LoVo (cell line): ENCODE measurements at regions not wholly inside any gene's neighbourhood (a gene's known extent, or its start where the extent isn't known, plus 50 kb on each side); places are given as distances from the start of the nearest gene placed in this dataset.
"Not testable (repeated sequence)": the region's sequence is repeated elsewhere in the genome, so short reads cannot be mapped to it uniquely, and the experiment has no call there.

Experiments
- DNase-seq: peaks from one replicate; pipeline ENCODE4 v3.0.0-alpha.2; 2016; ENCODE audit warnings: low spot score

DNA sequence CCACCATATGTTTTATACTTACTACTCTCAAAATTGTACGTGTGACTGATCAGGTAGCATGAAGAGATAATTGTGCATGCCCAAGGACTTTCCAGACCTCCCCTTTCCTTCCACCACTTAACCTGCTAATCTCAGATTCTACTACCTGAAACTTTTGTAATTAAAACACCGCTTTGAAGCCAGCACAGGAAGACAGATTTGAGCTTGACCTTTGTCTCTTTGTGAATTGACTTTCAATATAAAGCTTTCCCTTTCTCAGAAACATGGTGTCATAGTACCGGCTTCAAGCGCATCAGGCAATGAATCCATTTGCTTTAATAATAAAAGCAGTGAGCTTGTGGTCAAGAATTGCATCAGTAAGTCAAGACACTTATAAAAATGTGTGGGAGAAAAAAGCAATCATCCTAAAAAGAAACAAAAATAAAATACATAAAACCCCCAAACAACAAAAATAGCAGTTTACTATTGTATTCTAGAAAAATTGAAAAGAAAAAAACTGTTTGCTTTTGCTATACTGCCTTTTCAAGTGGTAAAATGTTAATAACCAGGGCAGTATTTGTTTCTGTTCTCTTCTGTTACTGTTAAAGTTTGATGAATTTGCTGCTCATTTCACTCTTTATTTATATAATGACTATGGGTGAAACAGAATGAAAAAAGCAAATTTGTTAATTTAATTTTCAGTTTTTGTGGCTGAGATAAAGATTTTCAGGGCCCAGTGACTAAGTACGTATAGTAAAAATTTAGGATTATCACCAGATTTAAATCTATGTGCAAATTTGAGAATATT is 2075.3 kb downstream of the PCDH9 start:
- DNase-seq = no peak

DNA sequence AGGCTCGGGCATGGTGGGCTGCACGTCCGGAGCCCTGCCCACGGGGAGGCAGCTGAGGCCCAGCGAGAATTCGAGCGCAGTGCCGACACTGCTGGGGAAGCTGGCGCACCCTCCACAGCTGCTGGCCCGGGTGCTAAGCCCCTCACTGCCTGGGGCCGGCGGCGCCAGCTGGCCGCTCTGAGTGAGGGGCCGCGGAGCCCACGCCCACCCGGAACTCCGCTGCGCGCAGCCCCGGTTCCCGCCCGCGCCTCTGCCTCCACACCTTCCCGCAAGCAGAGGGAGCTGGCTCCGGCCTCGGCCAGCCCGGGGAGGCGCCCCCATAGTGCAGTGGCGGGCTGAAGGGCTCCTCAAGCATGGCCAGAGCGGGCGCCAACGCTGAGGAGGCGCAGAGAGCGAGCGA is 2080.4 kb downstream of the PCDH9 start:
- DNase-seq = no peak

DNA sequence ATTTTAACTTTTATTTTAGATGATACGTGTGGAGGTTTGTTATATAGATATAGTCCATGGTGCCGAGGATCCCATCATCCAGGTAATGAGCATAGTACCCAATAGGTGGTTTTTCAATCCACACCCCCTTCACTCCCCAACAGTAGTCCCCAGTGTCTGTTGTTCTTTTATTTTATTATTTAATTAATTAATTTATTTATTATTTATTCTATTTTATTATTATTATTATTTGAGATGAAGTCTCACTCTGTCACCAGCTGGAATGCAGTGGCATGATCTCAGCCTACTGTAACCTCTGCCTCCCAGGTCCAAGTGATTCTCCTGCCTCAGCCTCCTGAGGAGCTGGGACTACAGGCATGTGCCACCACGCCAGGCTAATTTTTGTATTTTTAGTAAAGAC is 2086.2 kb downstream of the PCDH9 start:
- DNase-seq = no peak

DNA sequence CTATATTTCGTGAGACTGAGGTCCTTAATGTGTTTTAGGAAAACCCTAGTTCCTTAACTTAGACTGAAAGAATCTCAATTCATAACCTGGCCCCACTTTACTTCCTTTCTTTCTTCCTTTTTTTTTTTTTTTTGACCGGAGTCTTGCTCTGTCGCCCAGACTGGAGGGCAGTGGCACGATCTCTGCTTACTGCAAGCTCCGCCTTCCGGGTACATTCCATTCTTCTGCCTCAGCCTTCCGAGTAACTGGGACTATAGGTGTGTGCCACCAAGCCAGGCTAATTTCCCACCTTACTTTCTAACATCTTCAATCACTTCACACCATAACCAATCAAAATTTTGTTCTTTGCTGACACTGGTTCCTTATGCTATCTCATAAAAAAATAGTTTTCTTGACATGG is 2097.0 kb downstream of the PCDH9 start:
- no peak for DNase-seq

DNA sequence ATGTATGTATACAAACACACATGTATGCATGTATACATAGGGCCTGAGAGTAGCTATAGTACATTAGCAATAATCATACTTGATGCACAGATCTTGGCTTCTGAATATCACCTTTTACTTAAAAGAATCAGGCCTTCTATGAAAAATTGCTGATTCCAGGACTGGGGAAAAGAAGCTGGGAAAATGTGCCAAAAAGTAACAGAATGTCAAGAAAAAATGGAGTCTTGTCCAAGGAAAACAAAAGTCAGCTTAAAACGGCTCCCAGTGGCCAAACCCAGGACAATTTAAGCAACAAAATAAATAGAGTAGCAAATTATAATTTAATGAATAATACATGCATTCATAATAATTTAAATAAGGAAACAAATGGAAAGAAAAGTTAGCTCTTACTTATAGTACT is 2104.9 kb downstream of the PCDH9 start:
- DNase-seq = no peak

DNA sequence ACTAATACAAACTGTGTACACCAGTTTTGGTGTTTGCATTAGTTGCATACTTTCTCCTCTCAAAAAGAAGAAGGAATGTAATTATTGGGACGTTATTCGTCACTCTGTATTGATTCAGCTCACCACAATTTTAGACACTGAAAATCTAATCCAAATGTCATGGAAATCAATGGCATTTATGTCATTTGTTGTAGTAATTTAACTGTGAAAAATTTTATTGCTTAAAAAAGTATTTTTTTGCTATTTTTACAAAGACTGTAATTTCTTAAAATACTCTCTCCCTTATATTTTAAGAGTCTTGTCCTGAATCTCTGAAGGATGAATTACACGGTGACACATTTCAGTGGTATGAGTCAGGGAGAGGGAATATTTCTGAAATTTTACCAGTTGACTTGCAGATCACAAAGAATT is 2117.6 kb downstream of the PCDH9 start:
- DNase-seq = no peak

DNA sequence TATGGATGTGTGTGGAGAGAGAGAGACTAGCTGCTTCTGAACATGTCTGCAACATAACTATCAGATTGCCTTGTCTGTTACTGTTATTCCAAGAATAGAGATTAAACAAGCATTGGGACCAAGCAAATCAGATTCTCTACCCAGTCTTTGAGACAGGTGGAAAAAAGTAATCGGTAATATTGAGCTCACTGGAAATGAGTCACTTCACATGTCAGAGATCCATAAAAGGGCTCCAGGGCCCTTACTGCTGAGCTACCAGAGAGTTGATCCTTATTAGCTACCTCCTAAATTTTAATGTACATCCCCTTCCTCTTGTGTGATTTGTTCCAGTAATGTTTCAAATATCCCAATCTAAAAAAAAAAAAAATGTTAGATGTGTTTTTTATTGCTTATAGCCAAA is 2118.0 kb downstream of the PCDH9 start:
- no peak for DNase-seq

DNA sequence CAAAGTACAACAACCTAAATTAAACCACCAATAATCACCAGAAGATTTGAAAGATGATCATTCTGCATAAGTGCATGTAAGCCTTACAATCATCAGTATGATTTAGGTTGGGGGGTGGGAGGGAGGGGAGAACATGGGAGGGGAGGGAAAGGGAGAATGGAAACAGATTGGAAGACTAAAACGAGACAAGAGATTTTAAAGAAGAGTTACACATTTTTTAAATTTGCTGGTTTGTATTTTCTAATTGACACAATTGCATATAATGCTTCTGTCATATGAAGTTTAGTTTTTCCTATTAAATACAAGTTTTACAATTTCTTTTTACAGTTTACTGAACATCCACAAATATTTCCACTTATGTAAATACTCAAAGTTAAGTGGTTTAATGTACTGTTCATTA is 2118.9 kb downstream of the PCDH9 start:
- DNase-seq = no peak

DNA sequence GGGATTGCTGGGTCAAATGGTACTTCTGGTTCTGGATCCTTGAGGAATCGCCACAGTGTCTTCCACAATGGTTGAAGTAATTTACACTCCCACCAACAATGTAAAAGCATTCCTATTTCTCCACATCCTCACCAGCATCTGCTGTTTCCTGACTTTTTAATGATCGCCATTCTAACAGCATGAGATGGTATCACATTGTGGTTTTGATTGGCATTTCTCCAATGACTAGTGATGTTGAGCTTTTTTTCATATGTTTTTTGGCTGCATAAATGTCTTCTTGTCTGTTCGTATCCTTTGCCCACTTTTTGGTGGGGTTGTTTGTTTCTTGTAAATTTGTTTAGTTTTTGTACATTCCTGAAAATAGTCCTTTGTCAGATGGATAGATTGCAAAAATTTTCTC is 2125.7 kb downstream of the PCDH9 start:
- DNase-seq = not testable (repeated sequence)

DNA sequence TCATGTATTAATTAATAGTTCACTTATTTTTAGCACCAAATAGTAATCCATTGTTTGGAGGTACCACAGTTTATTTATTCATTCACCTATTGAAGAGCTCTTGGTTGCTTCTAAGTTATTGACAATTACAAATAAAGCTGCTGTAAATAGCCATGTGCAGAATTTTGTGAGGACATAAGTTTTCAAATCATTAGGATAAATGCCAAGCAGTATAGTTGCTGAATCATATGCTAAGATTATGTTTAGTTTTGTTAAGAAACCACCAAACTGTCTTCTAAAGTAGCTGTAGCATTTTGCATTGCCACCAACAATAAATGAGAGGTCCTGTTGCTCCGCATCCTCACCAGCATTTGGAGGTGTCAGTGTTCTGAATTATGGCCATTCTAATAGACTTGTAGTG is 2126.8 kb downstream of the PCDH9 start:
- DNase-seq = no peak

DNA sequence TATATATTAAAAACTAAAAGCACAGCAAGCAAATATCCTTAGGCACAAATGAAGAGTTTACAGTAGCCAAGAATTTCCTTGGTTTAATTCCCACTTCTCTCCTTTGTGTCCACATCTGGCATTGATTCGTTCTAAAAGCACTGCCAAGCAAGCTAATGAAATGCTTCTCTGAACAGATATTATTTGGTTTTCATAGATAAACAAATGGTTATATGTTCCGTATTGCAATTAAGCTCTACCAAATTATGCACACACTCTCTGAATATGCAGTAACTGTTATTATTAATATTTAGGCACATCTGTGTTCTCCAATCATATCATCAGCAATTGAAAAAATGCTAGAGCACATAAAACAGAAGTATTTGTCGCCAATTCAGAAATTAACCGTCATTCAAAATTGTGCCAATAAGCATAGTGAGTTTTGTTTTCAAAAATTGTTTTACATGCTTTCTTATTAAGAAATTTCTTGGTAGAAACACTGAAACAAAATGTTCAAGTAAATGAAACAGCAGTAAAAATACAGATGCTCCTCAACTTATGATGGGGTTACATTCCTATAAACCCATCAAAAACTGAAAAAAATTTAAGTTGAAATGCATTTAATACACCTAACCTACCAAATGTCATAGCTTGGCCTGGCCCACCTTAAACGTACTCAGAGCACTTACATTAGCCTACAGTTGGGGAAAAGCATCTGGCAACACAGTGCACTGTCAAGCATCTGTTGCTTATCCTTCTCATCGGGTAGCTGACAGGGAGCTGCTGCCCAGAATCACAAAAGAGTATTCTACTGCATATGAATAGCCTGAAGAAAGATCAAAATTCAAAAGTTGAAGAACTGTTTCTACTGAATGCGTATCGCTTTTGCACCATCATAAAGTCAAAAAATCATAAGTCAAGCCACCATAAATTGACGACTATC is 2134.7 kb downstream of the PCDH9 start:
- no peak for DNase-seq

DNA sequence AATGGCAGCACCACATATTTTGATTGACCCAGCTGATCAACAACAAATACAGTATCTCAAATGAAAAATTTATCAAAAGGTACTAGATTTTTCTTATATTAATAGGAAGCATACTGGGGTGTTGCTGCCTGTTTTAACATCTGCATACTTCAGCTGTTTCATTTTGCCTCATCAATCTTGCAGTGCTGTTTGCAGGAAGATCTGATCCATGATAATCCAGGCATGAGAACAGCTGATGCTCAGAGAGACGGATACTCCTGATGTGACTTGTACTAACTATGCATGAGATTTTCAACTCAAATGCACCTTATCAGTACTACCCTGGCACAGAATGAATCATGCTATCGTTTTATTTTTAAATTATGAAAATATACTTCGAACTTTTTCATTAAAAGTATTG is 2136.8 kb downstream of the PCDH9 start:
- no peak for DNase-seq

DNA sequence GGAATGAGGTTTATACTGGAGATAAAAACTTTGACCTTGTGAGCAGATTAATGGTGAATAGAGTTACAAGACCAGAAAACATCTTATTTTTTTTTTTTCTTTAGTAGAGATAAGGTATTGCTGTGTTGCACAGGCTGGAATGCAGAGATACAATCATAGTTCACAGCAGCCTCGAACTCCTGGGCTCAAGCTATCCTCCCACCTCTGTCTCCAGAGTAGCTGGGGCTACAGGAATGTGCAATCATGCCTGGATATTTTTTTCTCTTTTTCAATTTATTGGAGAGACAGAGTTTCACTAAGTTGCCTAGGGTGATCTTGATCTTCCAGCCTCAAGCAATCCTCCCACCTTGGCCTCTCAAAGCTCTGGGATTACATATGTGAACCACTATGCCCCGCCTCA is 2139.1 kb downstream of the PCDH9 start:
- DNase-seq = no peak

DNA sequence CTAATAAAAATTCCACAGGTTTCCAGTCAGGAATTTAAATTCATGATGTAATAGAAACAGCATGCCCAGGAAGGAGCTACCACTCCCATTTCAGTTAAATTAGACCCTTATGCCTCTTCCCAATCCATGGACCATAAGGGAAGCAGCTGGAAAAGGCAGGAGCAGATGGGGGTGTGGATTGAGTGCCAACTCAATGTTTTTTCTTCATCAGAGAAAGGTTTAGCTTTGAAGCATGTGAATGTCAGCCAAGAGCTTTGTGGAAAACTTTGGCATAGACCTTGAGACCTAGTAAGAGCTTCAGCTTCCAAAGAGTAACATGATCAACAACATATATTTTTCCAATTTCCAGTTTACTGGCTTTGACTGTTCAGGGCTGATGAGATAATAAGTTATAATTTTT is 2139.9 kb downstream of the PCDH9 start:
- DNase-seq = no peak

DNA sequence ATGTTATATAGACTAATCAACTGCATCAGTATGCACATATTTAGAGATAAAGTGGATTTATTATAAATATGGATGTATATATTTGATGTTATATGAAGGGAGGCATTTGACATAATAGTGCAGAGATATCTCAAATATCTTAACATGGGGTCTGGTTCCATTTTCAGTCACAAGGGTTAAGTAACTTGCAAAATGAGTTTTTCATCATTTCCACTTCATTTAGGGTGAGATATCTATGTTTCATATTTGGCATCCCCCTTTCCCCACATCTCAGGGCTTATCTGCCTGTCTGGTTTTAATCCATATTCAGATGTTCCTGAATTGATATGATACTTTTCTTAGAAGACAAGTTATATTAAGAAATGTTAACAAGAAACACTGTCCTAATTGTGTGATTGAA is 2141.2 kb downstream of the PCDH9 start:
- no peak for DNase-seq

DNA sequence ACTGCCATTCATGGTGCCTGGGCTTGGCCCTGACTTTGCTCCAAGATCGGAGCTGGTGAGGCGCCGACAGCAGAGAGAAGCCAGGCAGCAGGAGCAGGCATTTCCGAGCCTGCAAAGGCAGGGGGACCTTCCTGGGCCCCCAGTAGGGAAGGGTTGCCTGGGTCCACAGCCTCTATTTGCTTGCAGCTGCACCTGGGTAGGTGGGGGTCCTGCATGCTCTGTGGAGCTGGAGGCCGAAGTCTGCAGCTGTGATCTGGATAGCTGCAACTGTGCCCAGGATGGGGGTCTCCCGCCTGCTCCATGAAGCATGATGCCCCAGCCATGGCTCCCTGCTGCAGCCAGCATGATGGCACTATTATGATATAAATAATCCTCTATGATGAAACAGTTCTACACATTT is 2144.2 kb downstream of the PCDH9 start:
- DNase-seq = no peak

DNA sequence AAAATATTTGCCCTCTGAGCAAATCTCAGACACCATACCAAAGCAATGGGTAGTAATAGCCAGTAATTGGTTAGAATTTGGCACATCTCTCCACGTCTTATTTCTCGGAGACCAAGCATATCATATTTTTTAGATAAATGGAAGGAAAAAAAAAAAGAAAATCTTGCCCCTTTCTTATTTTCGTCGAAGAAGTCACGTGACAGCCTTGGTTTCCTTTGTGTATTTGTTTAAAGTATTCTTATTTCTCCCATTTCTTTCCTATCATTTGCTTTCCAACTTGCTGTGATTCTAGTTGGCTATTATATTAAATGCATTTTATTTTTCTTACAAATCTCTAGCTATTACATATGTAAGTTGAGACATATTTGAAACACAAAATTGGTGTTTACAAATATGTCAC is 2155.9 kb downstream of the PCDH9 start:
- no peak for DNase-seq

DNA sequence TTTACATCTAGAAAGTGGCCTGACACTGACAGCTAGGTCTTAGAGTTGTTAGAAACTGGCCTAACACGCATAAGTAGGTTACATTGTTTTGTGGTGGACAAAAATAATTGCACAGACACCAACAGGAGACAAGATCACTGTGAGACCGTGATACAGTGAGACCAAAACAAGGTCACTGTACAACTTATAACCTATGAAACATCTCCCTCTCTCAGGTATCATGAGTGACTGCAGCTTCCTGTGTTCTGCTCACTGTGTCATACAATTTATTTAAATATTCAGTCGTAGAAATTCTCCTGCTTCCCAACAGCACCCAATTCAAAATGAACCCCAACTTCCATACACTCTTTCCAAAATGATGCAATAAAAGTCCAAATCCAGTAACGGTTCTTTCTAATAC is 2165.2 kb downstream of the PCDH9 start:
- DNase-seq = no peak

DNA sequence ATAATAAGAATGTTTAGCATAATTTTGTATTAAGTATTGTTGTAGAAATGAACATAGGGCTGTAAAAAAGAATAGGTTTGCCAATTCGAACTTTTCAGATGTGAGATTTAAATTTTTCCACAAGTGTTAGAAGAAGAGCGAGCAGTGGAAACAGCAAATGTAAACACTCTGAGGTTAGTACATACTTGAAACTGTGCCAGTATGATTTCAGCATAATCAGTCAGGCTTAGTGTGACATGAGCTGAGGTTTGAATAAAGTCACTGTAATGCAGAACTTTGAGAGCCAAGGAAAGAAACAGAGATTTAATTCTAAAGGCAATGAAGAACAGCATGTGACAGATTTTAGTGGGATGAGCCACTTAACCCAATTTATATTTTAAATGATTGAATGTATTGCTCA is 2166.4 kb downstream of the PCDH9 start:
- DNase-seq = no peak

DNA sequence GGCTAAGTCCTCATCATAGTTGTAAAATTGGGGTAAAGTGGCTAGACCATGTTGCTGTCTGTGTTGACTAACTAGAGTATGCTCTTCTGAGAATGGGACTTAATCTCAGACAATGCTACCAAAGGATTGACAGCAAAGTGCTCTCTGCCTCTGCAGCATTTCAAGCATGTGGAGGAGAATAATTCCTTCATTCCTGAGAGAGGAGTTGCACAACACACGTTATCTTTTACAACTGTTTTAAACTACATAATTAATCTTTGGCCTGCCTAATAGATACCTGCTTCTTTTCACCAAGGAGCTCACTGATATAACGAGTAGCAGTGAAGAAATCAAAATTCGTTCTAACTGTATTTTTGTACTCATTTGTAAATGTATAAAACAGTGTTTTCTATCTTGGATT is 2172.2 kb downstream of the PCDH9 start:
- no peak for DNase-seq

DNA sequence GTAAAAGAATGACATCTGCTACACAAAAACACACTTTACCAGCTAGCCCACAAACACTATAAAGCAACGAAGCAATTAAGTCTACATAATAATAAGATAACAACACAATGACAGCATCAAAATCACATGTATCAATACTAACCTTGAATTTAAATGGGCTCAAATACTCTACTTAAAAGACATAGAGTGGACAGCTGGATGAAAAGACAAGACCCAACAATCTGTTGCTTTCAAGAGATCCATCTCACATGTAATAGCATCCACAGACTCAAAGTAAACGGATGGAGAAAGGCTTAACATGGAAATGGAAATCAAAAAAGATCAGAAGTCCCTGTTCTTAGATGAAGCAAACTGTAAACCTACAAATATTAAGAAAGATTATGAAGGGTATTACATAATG is 2175.9 kb downstream of the PCDH9 start:
- no peak for DNase-seq

DNA sequence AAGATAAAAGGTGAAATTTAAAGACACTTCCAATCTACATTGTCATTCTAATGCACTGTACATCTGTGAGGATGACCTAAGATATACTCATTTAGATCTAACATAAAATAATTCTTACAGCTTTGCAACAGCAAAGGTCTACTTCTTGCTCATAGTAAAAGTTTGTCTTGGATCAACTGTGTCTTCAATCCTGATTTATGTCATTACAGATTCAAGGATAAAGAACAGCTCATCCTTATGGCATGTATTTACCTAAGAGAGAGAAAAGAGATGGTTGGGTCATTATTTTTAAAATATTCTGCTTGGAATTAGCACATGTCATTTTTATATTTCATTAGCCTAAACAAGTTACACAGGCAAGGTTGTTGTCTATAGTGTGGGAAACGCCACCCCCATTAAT is 2193.1 kb downstream of the PCDH9 start:
- DNase-seq = no peak

DNA sequence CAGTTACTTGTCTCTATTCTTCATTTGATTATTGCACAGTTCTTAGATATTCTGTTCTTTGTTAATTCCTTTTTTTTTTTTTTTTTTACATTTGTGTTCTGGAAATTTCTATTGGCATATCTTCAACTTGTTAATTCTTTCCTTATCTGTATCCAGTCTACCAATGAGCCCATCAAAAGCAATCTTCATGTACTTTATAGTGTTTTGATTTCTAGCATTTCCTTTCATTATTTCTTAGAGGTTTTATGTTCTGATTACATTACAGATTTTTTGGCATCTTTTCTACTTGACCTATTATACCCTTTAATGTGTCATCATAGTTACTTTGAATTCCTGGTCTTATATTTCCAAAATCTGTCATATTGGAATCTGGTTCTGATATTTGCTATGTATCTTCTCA is 2194.8 kb downstream of the PCDH9 start:
- DNase-seq = no peak

DNA sequence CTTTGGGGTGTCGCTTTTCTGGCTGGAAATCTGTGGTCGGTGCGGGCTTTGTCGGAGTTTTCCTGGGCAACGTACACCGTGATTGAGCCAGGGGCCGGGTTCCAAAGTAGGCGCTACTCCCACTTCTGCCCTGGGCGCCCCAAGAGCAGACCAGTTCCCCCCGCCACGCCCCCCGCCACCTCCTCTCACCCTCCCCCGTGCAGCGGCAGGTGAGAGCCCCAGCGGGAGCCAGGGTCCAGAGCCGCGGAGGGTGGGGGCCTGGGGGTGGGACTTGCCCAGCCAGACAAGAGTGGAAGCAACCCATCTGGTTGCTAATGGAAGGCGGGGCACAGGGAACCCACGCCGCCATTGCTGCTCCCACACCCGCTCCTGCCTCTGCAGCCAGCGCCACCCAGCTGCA is 2195.9 kb downstream of the PCDH9 start:
- DNase-seq = no peak
